ENCODE measurements at regions not wholly inside any gene's neighbourhood (a gene's known extent, or its start where the extent isn't known, plus 50 kb on each side); places are given as distances from the start of the nearest gene placed in this dataset.
A peak's percentile ranks its signal among the peaks of the same experiment; 100 is the strongest.

- DNase-seq: no peak
These were observed 149.5 kb downstream of the BMP4 start for GRCh38 chr14:53807108-53807507.

- DNase-seq: no peak
These were observed 159.9 kb downstream of the BMP4 start for GRCh38 chr14:53796734-53797133.

GRCh38 chr14:53793790-53794505, 162.7 kb downstream of the BMP4 start:
- DNase-seq: no peak

GRCh38 chr14:53792909-53793308, 163.7 kb downstream of the BMP4 start:
- DNase-seq: no peak

- DNase-seq: peak; percentile 3
These were observed 165.7 kb downstream of the BMP4 start for GRCh38 chr14:53790731-53791500.

GRCh38 chr14:53788566-53788965, 168.1 kb downstream of the BMP4 start:
- DNase-seq: no peak

- DNase-seq: no peak
These were observed 170.6 kb downstream of the BMP4 start for GRCh38 chr14:53786045-53786444.

GRCh38 chr14:53784688-53785087, 171.9 kb downstream of the BMP4 start:
- no peak for DNase-seq

- no peak for DNase-seq
These were observed 173.4 kb downstream of the BMP4 start for GRCh38 chr14:53783256-53783655.

- DNase-seq: no peak
These were observed 176.5 kb downstream of the BMP4 start for GRCh38 chr14:53780051-53780555.

GRCh38 chr14:53779301-53779700, 177.3 kb downstream of the BMP4 start:
- no peak for DNase-seq

- no peak for DNase-seq
These were observed 178.4 kb downstream of the BMP4 start for GRCh38 chr14:53778263-53778662.

GRCh38 chr14:53772936-53773335, 183.7 kb downstream of the BMP4 start:
- DNase-seq: no peak

- DNase-seq: no peak
These were observed 189.1 kb downstream of the BMP4 start for GRCh38 chr14:53767566-53767965.

GRCh38 chr14:53766601-53767000, 190.0 kb downstream of the BMP4 start:
- no peak for DNase-seq

GRCh38 chr14:53766106-53766505, 190.5 kb downstream of the BMP4 start:
- no peak for DNase-seq

GRCh38 chr14:53764846-53765245, 191.8 kb downstream of the BMP4 start:
- no peak for DNase-seq

- DNase-seq: no peak
These were observed 198.5 kb downstream of the BMP4 start for GRCh38 chr14:53758141-53758540.

GRCh38 chr14:53757732-53758131, 198.9 kb downstream of the BMP4 start:
- DNase-seq: no peak

GRCh38 chr14:53751650-53752049, 205.0 kb downstream of the BMP4 start:
- DNase-seq: no peak

- no peak for DNase-seq
These were observed 207.9 kb downstream of the BMP4 start for GRCh38 chr14:53748691-53749090.

GRCh38 chr14:53744857-53745256, 211.8 kb downstream of the BMP4 start:
- DNase-seq: no peak

- no peak for DNase-seq
These were observed 213.3 kb downstream of the BMP4 start for GRCh38 chr14:53743371-53743770.

- DNase-seq: peak; percentile 22
These were observed 214.4 kb downstream of the BMP4 start for GRCh38 chr14:53742233-53742620.

Measured in fibroblast of skin of right biceps (primary cell).